SHP77 treated with DMSO at 0.1 percent for 48 hours (cell line): ENCODE measurements at regions not wholly inside any gene's neighbourhood (a gene's known extent, or its start where the extent isn't known, plus 50 kb on each side); places are given as distances from the start of the nearest gene placed in this dataset.
A peak's percentile ranks its signal among the peaks of the same experiment; 100 is the strongest.

ENCODE experiments used
- DNase-seq: peaks from one replicate; lab custom pipeline; 2025; lab: John Stamatoyannopoulos, UW

- no peak for DNase-seq
Observed at GRCh38 chr15:38046257-38047051, 112.0 kb downstream of the TMCO5A start.

- no peak for DNase-seq
Observed at GRCh38 chr15:38048001-38048455, 113.6 kb downstream of the TMCO5A start.

GRCh38 chr15:38049891-38050290, 115.5 kb downstream of the TMCO5A start:
- DNase-seq: no peak

- no peak for DNase-seq
Observed at GRCh38 chr15:38050529-38051448, 116.3 kb downstream of the TMCO5A start.

GRCh38 chr15:38053205-38053604, 118.8 kb downstream of the TMCO5A start:
- no peak for DNase-seq

- DNase-seq: no peak
Observed at GRCh38 chr15:38053776-38054175, 119.3 kb downstream of the TMCO5A start.

- DNase-seq: no peak
Observed at GRCh38 chr15:38054488-38054887, 120.0 kb downstream of the TMCO5A start.

GRCh38 chr15:38058596-38059075, 124.2 kb downstream of the TMCO5A start:
- DNase-seq: no peak

- DNase-seq: no peak
Observed at GRCh38 chr15:38059665-38060064, 125.2 kb downstream of the TMCO5A start.

GRCh38 chr15:38061856-38062649, 127.6 kb downstream of the TMCO5A start:
- no peak for DNase-seq

GRCh38 chr15:38062696-38063095, 128.3 kb downstream of the TMCO5A start:
- no peak for DNase-seq

GRCh38 chr15:38065721-38066345, 131.4 kb downstream of the TMCO5A start:
- DNase-seq: no peak

GRCh38 chr15:38066612-38067011, 132.2 kb downstream of the TMCO5A start:
- no peak for DNase-seq

GRCh38 chr15:38068626-38069391, 134.4 kb downstream of the TMCO5A start:
- DNase-seq: peak; percentile 4

- no peak for DNase-seq
Observed at GRCh38 chr15:38069511-38070011, 135.1 kb downstream of the TMCO5A start.

GRCh38 chr15:38070778-38071177, 136.3 kb downstream of the TMCO5A start:
- no peak for DNase-seq

- DNase-seq: no peak
Observed at GRCh38 chr15:38071211-38071972, 137.0 kb downstream of the TMCO5A start.

- no peak for DNase-seq
Observed at GRCh38 chr15:38072007-38072347, 137.5 kb downstream of the TMCO5A start.

GRCh38 chr15:38072348-38073177, 138.1 kb downstream of the TMCO5A start:
- DNase-seq: peak; percentile 58
